ENCODE measurements at regions not wholly inside any gene's neighbourhood (a gene's known extent, or its start where the extent isn't known, plus 50 kb on each side); places are given as distances from the start of the nearest gene placed in this dataset.

DNA sequence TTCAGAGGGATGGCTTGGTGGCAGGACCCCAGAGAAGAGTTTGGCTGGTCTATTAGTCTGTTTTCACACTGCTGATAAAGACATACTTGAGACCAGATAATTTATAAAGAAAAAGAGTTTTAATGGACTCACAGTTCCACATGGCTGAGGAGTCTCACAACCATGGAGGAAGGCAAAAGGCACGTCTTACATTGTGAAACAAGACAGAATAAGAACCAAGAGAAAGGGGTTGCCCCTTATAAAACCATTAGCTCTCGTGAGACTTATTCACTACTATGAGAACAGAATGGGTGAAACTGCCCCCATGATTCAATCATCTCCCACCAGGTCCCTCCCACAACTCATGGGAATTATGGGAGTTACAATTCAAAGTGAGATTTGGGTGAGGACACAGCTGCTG, 78.5 kb upstream of the SSTR1 start:
- no peak overlapping the region for H3K27ac ChIP-seq (ENCODE audit: low read depth in 2 of 2, low read length in 2 of 2)
- H3K4me1 ChIP-seq (ENCODE audit: control insufficient read depth in 2 of 2, insufficient read depth in 2 of 2, low read length in 2 of 2), result no peaks in the 10 kb centered on the region
- H3K27me3 ChIP-seq (ENCODE audit: control insufficient read depth in 2 of 2, insufficient read depth in 2 of 2, low read length in 2 of 2), result no peaks in the 10 kb centered on the region
- H3K9me3 ChIP-seq (ENCODE audit: control insufficient read depth in 2 of 2, low read length in 2 of 2), result no peaks in the 10 kb centered on the region
- no peak overlapping the region for H3K4me3 ChIP-seq (ENCODE audit: low read length in 2 of 2)
- no peaks in the 10 kb centered on the region for H3K36me3 ChIP-seq (ENCODE audit: control insufficient read depth in 2 of 2, insufficient read depth in 2 of 2, low read length in 2 of 2)
- no peak overlapping the region for H3K9ac ChIP-seq (ENCODE audit: low read depth in 1 of 2, low read length in 2 of 2)

DNA sequence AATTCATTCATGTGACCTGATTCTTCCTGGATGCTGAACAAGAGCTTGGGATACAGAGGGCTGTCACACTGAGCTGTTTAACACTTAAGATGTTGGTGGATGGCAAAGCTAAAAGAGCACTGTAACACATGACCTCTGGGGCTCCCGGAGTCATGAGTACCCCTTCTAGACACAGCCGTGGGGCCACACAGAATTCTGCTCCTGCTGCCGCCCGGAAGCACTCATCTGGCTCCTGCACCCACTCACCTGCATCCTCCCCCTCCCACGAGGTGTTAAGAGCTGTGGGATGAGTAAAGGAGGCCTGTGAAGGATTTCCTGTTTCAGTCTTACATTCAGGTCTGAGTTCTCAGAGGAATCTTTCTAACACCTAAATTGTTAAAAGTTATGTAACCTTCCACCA, 78.0 kb upstream of the SSTR1 start:
- Histone ChIP-seq H3K4me1 (ENCODE audit: control insufficient read depth in 2 of 2, insufficient read depth in 2 of 2, low read length in 2 of 2) (no peaks in the 10 kb centered on the region), H3K4me3 (ENCODE audit: low read length in 2 of 2) (no peak overlapping the region), H3K36me3 (ENCODE audit: control insufficient read depth in 2 of 2, insufficient read depth in 2 of 2, low read length in 2 of 2) (no peaks in the 10 kb centered on the region), H3K9ac (ENCODE audit: low read depth in 1 of 2, low read length in 2 of 2) (no peak overlapping the region), H3K27ac (ENCODE audit: low read depth in 2 of 2, low read length in 2 of 2) (no peak overlapping the region), H3K27me3 (ENCODE audit: control insufficient read depth in 2 of 2, insufficient read depth in 2 of 2, low read length in 2 of 2) (no peaks in the 10 kb centered on the region), H3K9me3 (ENCODE audit: control insufficient read depth in 2 of 2, low read length in 2 of 2) (no peaks in the 10 kb centered on the region)

DNA sequence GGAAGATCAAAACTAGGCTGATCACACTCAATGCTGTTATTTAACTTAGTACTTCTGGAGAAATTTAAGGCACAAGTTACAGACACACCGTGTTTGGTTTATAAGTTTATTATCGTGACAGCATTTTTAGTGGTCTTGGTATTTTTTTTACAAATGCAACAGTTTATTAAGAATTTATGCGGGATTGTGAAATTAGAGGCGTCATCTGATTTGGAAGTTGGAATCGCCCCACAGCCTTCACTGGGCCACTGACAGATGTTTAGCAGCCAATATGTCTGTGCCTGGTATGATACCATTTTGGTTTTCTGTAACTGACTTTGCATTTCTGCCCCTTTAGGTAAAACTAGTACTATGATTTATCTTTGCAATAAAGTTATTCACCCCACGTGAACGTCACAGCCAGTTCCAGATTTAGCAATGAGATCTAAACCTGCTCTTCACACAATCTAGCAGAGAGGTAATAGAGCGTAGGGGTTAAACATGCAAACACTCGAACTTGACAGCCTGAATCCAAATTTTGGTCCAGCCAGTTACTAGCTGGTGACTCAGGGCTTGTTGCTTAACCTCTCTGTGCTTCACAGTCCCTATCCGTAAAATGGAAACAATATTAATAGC, 73.2 kb upstream of the SSTR1 start:
- no peaks in the 10 kb centered on the region for H3K27me3 ChIP-seq (ENCODE audit: control insufficient read depth in 2 of 2, insufficient read depth in 2 of 2, low read length in 2 of 2)

DNA sequence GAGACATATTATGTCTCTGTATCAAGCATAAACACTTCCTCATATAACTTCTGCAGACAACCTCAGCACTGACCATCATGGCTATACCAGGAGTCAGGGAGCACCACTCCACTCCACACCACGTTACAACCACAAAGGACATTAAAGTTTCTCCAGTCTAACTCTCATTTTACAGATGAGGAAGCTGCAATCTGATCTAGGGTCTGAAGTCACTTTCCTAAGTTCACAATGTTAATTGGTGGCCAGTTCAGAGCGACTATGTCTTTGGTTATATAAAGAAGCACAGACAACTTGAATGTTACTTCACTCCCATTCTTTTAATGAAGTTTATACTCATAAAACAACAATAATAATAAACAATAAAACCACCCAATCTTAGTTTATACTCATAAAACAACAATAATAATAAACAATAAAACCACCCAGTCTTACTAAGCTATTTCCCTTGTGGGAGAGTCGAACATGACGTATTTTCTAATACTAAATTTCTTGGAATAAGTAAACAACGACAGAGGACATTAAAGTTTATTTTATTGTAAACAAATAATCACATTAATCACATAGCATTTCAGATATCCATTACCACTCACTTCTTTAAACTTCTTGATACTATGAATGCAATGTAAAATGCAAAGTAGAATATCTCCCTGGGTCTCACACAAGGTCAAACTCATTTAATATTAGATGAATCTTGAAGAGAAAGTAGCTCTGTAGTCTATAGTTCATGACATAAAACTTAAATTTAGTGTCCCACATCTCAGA, 72.4 kb upstream of the SSTR1 start:
- Histone ChIP-seq H3K4me3 (ENCODE audit: low read length in 2 of 2) (no peak overlapping the region), H3K27me3 (ENCODE audit: control insufficient read depth in 2 of 2, insufficient read depth in 2 of 2, low read length in 2 of 2) (no peaks in the 10 kb centered on the region), H3K9ac (ENCODE audit: low read depth in 1 of 2, low read length in 2 of 2) (no peak overlapping the region), H3K9me3 (ENCODE audit: control insufficient read depth in 2 of 2, low read length in 2 of 2) (no peaks in the 10 kb centered on the region), H3K36me3 (ENCODE audit: control insufficient read depth in 2 of 2, insufficient read depth in 2 of 2, low read length in 2 of 2) (no peaks in the 10 kb centered on the region), H3K27ac (ENCODE audit: low read depth in 2 of 2, low read length in 2 of 2) (no peak overlapping the region), H3K4me1 (ENCODE audit: control insufficient read depth in 2 of 2, insufficient read depth in 2 of 2, low read length in 2 of 2) (no peaks in the 10 kb centered on the region)

More for the DNA sequence above, 73.2 kb upstream of the SSTR1 start:
- no peaks in the 10 kb centered on the region for H3K9me3 ChIP-seq (ENCODE audit: control insufficient read depth in 2 of 2, low read length in 2 of 2)
- H3K27ac ChIP-seq (ENCODE audit: low read depth in 2 of 2, low read length in 2 of 2), result no peak overlapping the region
- H3K36me3 ChIP-seq (ENCODE audit: control insufficient read depth in 2 of 2, insufficient read depth in 2 of 2, low read length in 2 of 2), result no peaks in the 10 kb centered on the region
- H3K4me1 ChIP-seq (ENCODE audit: control insufficient read depth in 2 of 2, insufficient read depth in 2 of 2, low read length in 2 of 2), result no peaks in the 10 kb centered on the region
- H3K4me3 ChIP-seq (ENCODE audit: low read length in 2 of 2), result no peak overlapping the region
- no peak overlapping the region for H3K9ac ChIP-seq (ENCODE audit: low read depth in 1 of 2, low read length in 2 of 2)

DNA sequence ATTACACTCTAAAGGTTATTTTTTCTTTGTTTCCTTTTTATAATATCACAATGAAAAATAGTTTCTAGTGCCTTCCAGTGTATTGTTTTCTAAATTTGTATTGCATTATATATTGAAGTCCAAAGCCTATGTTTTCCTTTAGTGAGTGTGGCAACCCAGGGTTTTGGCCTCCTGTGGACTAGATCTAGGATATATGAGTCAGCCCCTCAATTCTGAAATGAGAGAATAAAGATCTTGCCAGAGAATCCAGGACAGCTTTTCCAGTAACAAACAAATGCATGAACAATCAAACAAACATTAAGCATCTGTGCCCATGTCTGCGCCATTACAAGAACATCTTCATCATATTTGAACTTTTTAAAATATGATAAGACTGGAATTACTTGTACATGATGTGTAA, 70.7 kb upstream of the SSTR1 start:
- Histone ChIP-seq H3K27ac (ENCODE audit: low read depth in 2 of 2, low read length in 2 of 2) (no peak overlapping the region), H3K9ac (ENCODE audit: low read depth in 1 of 2, low read length in 2 of 2) (no peak overlapping the region), H3K27me3 (ENCODE audit: control insufficient read depth in 2 of 2, insufficient read depth in 2 of 2, low read length in 2 of 2) (no peaks in the 10 kb centered on the region), H3K4me1 (ENCODE audit: control insufficient read depth in 2 of 2, insufficient read depth in 2 of 2, low read length in 2 of 2) (no peaks in the 10 kb centered on the region), H3K4me3 (ENCODE audit: low read length in 2 of 2) (no peak overlapping the region), H3K36me3 (ENCODE audit: control insufficient read depth in 2 of 2, insufficient read depth in 2 of 2, low read length in 2 of 2) (no peaks in the 10 kb centered on the region), H3K9me3 (ENCODE audit: control insufficient read depth in 2 of 2, low read length in 2 of 2) (no peaks in the 10 kb centered on the region)

GRCh38 chr14:38138473-38139138, 69.1 kb upstream of the SSTR1 start:
- H3K9ac ChIP-seq (ENCODE audit: low read depth in 1 of 2, low read length in 2 of 2), result no peak overlapping the region
- no peaks in the 10 kb centered on the region for H3K36me3 ChIP-seq (ENCODE audit: control insufficient read depth in 2 of 2, insufficient read depth in 2 of 2, low read length in 2 of 2)
- no peak overlapping the region for H3K27ac ChIP-seq (ENCODE audit: low read depth in 2 of 2, low read length in 2 of 2)
- no peak overlapping the region for H3K4me3 ChIP-seq (ENCODE audit: low read length in 2 of 2)
- no peaks in the 10 kb centered on the region for H3K27me3 ChIP-seq (ENCODE audit: control insufficient read depth in 2 of 2, insufficient read depth in 2 of 2, low read length in 2 of 2)
- no peaks in the 10 kb centered on the region for H3K4me1 ChIP-seq (ENCODE audit: control insufficient read depth in 2 of 2, insufficient read depth in 2 of 2, low read length in 2 of 2)
- H3K9me3 ChIP-seq (ENCODE audit: control insufficient read depth in 2 of 2, low read length in 2 of 2), result no peaks in the 10 kb centered on the region

DNA sequence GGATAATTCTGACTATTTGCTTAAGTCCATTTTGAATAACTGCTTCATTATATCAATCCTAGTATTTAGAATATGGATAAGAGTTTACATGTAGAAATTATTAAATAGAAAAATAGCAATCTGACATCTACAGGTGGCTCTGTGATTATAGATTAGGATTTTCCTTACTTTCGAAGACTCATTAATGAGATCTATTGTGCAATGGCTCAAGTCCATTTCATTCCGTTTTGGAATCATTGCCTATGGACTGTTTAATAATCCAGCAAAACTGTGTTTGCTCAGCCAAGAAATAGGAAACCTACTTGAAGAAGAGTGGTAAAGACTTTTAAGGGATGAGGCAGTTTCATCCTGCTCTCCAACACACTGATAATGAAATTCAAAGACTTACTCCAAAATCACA, 67.8 kb upstream of the SSTR1 start:
- Histone ChIP-seq H3K27ac (ENCODE audit: low read depth in 2 of 2, low read length in 2 of 2) (no peak overlapping the region), H3K4me3 (ENCODE audit: low read length in 2 of 2) (no peak overlapping the region), H3K9me3 (ENCODE audit: control insufficient read depth in 2 of 2, low read length in 2 of 2) (no peaks in the 10 kb centered on the region), H3K36me3 (ENCODE audit: control insufficient read depth in 2 of 2, insufficient read depth in 2 of 2, low read length in 2 of 2) (no peaks in the 10 kb centered on the region), H3K4me1 (ENCODE audit: control insufficient read depth in 2 of 2, insufficient read depth in 2 of 2, low read length in 2 of 2) (no peaks in the 10 kb centered on the region), H3K27me3 (ENCODE audit: control insufficient read depth in 2 of 2, insufficient read depth in 2 of 2, low read length in 2 of 2) (no peaks in the 10 kb centered on the region), H3K9ac (ENCODE audit: low read depth in 1 of 2, low read length in 2 of 2) (no peak overlapping the region)

GRCh38 chr14:38143170-38143569, 64.5 kb upstream of the SSTR1 start:
- H3K27me3 ChIP-seq (ENCODE audit: control insufficient read depth in 2 of 2, insufficient read depth in 2 of 2, low read length in 2 of 2), result no peaks in the 10 kb centered on the region
- no peaks in the 10 kb centered on the region for H3K9me3 ChIP-seq (ENCODE audit: control insufficient read depth in 2 of 2, low read length in 2 of 2)
- H3K27ac ChIP-seq (ENCODE audit: low read depth in 2 of 2, low read length in 2 of 2), result no peak overlapping the region
- H3K9ac ChIP-seq (ENCODE audit: low read depth in 1 of 2, low read length in 2 of 2), result no peak overlapping the region
- H3K4me1 ChIP-seq (ENCODE audit: control insufficient read depth in 2 of 2, insufficient read depth in 2 of 2, low read length in 2 of 2), result no peaks in the 10 kb centered on the region
- H3K4me3 ChIP-seq (ENCODE audit: low read length in 2 of 2), result no peak overlapping the region
- no peaks in the 10 kb centered on the region for H3K36me3 ChIP-seq (ENCODE audit: control insufficient read depth in 2 of 2, insufficient read depth in 2 of 2, low read length in 2 of 2)

- Histone ChIP-seq H3K4me1 (ENCODE audit: control insufficient read depth in 2 of 2, insufficient read depth in 2 of 2, low read length in 2 of 2) (no peaks in the 10 kb centered on the region), H3K36me3 (ENCODE audit: control insufficient read depth in 2 of 2, insufficient read depth in 2 of 2, low read length in 2 of 2) (no peaks in the 10 kb centered on the region), H3K4me3 (ENCODE audit: low read length in 2 of 2) (no peak overlapping the region), H3K9me3 (ENCODE audit: control insufficient read depth in 2 of 2, low read length in 2 of 2) (no peaks in the 10 kb centered on the region), H3K27me3 (ENCODE audit: control insufficient read depth in 2 of 2, insufficient read depth in 2 of 2, low read length in 2 of 2) (no peaks in the 10 kb centered on the region), H3K27ac (ENCODE audit: low read depth in 2 of 2, low read length in 2 of 2) (no peak overlapping the region), H3K9ac (ENCODE audit: low read depth in 1 of 2, low read length in 2 of 2) (no peak overlapping the region)
These were observed 63.8 kb upstream of the SSTR1 start for GRCh38 chr14:38143659-38144505.

DNA sequence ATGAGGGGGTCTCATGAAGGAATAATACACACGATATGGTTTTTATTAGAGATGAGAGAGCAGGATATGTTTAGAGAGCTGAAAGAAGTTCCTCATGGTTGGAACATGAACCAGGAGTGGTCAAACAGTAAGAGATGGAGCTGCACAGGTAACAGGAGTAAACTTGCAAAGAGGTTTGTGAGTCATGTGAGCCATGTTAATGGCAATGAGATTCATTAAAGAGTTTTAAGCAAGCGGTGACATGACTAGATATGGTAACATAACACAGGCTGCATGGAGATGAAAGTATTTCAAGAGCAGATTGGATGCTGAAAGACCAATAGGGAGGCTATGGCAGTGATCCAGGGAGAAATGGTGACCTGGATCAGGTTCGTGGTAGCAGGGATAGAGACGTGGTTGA, 62.6 kb upstream of the SSTR1 start:
- Histone ChIP-seq H3K9ac (ENCODE audit: low read depth in 1 of 2, low read length in 2 of 2) (no peak overlapping the region), H3K27me3 (ENCODE audit: control insufficient read depth in 2 of 2, insufficient read depth in 2 of 2, low read length in 2 of 2) (no peaks in the 10 kb centered on the region)

More for the DNA sequence above, 62.6 kb upstream of the SSTR1 start:
- H3K27ac ChIP-seq (ENCODE audit: low read depth in 2 of 2, low read length in 2 of 2), result no peak overlapping the region
- no peaks in the 10 kb centered on the region for H3K4me1 ChIP-seq (ENCODE audit: control insufficient read depth in 2 of 2, insufficient read depth in 2 of 2, low read length in 2 of 2)
- no peaks in the 10 kb centered on the region for H3K36me3 ChIP-seq (ENCODE audit: control insufficient read depth in 2 of 2, insufficient read depth in 2 of 2, low read length in 2 of 2)
- no peak overlapping the region for H3K4me3 ChIP-seq (ENCODE audit: low read length in 2 of 2)
- no peaks in the 10 kb centered on the region for H3K9me3 ChIP-seq (ENCODE audit: control insufficient read depth in 2 of 2, low read length in 2 of 2)

Measured in mucosa of rectum (tissue), 2 donors.